Astrocyte of the spinal cord (primary cell): ENCODE measurements at regions not wholly inside any gene's neighbourhood (a gene's known extent, or its start where the extent isn't known, plus 50 kb on each side); places are given as distances from the start of the nearest gene placed in this dataset.
A peak's percentile ranks its signal among the peaks of the same experiment; 100 is the strongest.

Experiments used
- DNase-seq: peaks from one replicate; pipeline ENCODE4 v3.0.0; 2011; ENCODE audit warnings: low read depth, low spot score
- H3K4me3 ChIP-seq: 2 replicates; pipeline ENCODE4 v1.5.1; 2011; ENCODE audit warnings: low read depth, mild to moderate bottlenecking, low read length, moderate library complexity
- CTCF ChIP-seq: IDR thresholded peaks from 2 replicates; pipeline ENCODE4 v1.5.1; 2012; ENCODE audit warnings: low read depth, mild to moderate bottlenecking, low read length, inconsistent platforms
- in situ Hi-C: cut with HindIII; loops from 2 replicates; pipeline ENCODE4 v1.10.0; 2017; ENCODE audit warnings: low sequenced_read_pairs

GRCh38 chr14:85934123-85934885 lies 404.4 kb downstream of the FLRT2 start:
- no peak overlapping the region for H3K4me3 ChIP-seq
- in situ Hi-C loops, result no loop called here
- no peak for TF ChIP-seq CTCF
- DNase-seq, result peak; percentile 18

GRCh38 chr14:85921241-85921640 lies 391.3 kb downstream of the FLRT2 start:
- in situ Hi-C loops, result no loop called here
- no peak for TF ChIP-seq CTCF
- no peak overlapping the region for H3K4me3 ChIP-seq
- no peak for DNase-seq

- H3K4me3 ChIP-seq, result no peak overlapping the region
- no peak for TF ChIP-seq CTCF
- in situ Hi-C loops, result no loop called here
- no peak for DNase-seq
Observed at GRCh38 chr14:85917716-85918115, 387.8 kb downstream of the FLRT2 start.

GRCh38 chr14:85915711-85916110 lies 385.8 kb downstream of the FLRT2 start:
- no peak for DNase-seq
- in situ Hi-C loops, result no loop called here
- TF ChIP-seq CTCF, result no peak
- H3K4me3 ChIP-seq, result no peak overlapping the region

GRCh38 chr14:85912141-85912540 lies 382.2 kb downstream of the FLRT2 start:
- in situ Hi-C loops, result no loop called here
- DNase-seq, result no peak
- no peak overlapping the region for H3K4me3 ChIP-seq
- TF ChIP-seq CTCF, result no peak

GRCh38 chr14:85911044-85911443 lies 381.1 kb downstream of the FLRT2 start:
- TF ChIP-seq CTCF, result no peak
- in situ Hi-C loops, result no loop called here
- DNase-seq, result no peak
- no peak overlapping the region for H3K4me3 ChIP-seq
